GM18520 (cell line): ENCODE measurements at regions not wholly inside any gene's neighbourhood (a gene's known extent, or its start where the extent isn't known, plus 50 kb on each side); places are given as distances from the start of the nearest gene placed in this dataset.
"Not testable (repeated sequence)": the region's sequence is repeated elsewhere in the genome, so short reads cannot be mapped to it uniquely, and the experiment has no call there.

Experiments used
- ATAC-seq: cut with Tn5 transposase; IDR thresholded peaks from one replicate; pipeline ENCODE4 v1.9.1; 2021; ENCODE audit not compliant: unreplicated experiment

DNA sequence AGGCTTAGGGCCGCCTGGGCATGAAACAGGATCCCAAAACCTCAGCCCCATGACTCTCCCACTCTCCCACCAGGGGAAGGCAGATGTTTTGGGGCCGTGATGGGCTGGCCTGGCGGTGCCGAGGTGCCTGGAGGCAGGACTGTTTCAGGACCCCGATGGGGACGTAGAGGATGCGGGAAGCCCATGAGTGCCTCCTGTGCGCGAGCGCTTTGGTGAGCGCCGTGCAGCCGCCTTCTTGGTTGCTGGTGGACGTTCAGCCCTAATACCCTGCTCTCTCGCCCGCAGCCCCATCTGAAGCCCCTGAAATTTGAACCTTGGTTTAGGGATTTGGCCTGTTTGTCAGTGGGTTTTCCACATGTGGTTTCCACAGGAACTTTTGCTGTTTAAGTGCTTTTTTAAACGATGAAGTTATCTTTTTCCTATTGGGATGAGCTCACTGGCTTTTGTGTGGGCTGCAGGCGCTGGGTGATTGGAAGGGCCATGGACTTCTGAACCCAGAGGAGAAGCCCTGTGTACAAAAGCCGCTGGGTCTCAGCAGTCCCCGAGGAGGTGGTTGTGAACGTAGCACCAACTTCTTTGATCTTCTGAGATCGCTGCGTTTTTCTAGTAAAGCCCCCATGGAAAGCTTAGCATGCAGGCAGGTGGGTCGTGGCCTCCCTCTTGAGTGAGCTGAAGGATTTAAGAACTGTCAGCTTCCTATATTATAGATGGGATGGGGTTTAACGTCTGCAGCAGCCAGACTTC is 145.7 kb downstream of the NPIPB11 start:
- not testable (repeated sequence) for ATAC-seq

DNA sequence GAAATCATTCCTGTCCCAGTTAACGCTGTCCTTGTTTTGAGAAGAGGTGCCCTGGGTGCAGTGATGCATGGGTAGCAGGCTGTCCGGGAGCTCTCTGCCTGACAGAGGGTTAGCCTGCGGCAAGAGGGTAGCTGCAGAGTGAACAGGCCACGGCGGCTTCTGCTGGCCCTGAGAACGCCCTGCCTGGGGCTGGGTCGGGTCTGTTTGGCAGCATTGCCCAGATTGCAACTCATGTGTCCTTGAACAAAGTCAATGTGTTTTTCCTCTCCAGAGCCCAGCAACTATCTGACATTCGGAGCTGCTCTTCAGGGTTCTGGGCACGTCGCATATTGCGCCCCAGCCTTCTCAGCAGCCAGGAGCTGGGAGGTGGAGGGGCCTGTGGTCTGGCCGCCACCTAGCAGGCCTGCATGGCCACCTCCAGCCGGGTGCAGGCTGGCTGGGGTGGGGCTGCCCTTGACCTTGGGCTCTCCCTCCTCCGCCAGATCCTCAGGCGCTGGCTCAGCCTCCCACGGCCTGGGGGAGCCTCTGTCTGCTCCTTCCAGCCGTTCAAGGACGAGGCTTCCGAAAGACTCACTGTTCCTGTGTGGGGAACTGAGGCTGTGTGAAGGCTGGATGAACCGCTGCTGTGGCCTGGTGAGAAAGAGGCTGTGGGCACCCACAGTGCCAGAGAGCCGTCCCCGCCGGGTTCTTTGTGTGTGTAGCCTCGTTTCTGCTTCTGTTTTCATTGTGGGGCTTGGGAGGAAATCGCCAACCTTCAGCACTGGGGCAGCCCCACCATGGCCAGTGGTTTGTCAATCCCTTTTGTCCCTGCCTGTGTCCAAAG is 146.7 kb downstream of the NPIPB11 start:
- not testable (repeated sequence) for ATAC-seq

DNA sequence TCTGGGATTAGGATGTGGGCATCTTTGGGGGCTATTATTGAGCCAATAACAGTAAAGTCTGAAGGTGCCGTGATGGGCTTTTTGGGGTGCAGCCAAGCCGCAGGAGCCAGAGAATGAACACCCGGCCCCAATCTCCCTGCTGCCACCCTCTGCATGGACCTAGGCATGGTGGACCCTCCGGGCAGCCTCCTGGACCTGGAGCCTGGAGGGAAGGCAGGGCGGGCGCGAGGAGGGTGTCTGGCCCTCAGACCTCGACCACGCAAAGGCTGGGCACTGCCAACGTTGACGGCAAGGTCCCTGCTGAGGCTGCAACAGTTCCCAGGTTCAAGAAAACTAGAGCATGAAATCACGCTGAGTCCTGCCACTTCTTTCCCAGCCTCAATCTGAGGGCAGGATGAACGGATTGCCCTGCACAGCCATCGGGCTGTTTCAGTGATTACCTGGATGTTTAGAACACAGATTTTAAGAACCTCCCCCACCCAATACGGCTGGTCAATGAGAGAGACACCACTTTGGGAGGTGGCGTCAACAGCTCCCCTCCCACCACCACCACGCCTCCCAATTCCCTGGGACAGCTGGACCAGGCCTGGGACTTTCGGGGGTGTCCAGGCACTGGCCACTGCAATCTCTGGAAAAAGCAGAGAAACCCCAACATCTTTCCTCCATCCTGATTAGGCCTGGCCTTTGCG is 147.4 kb downstream of the NPIPB11 start:
- not testable (repeated sequence) for ATAC-seq

DNA sequence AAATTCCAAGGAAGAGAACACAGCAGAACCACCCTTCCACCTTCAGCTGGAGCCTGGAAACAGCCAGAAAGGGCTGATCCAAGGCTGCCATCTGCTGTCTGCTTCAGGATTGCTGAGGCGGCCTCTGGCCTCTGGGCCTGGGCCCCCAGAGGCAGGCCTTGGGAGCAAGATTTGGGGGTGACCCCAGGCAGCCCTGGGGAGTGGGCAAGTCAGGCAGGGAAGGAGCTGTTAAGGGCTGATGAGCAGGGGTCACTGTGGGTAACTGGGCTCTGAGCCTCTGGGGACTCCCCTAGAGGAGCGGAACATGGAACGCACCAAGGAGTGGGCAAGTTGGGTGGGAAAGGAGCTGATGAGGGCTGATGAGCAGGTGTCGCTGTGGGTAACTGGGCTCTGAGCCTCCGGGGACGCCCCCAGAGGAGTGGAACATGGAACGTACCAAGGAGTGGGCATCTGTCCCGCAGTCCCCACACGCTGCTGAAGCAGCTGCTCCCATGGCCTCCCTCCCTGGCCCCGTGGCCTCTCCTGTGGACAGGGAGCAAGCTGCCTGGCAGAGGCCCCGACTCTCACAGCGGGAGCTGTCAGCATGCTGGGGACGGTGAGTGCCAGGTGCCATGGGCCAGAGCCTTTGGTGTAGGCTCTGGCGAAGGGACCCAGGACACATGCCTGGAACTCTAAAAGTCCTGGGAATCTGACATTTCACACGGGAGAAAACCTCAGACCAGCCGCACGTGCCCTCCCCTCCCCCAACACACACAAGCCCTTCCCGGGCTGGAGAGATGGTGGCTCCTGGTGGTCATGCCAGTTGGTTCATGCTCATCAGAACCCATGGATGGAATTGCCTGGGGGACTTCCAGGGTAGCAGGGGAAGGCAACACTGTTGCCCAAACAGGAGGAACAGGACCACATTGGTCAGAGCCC is 148.8 kb downstream of the NPIPB11 start:
- ATAC-seq: not testable (repeated sequence)

DNA sequence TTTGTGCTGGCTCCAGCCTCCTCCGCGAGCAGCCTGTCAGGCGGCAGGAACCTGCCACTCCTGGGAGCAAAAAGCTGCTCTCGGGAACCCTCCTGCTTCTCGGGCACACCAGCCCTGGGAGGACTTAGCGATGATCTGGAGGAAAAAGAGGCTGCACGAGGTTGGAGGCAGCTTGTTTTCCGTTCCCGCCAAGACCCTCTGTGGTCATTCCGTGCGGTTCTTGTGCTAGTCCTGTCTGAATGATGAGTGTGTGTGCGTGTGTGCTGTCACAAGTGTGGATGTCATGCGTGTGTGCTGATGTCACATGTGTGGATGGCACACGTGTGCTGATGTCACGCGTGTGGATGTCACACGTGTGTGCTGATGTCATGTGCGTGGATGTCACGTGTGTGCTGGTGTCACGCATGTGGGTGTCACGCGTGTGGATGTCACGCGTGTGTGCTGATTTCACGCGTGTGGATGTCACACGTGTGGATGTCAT is 150.0 kb downstream of the NPIPB11 start:
- no peak for ATAC-seq

DNA sequence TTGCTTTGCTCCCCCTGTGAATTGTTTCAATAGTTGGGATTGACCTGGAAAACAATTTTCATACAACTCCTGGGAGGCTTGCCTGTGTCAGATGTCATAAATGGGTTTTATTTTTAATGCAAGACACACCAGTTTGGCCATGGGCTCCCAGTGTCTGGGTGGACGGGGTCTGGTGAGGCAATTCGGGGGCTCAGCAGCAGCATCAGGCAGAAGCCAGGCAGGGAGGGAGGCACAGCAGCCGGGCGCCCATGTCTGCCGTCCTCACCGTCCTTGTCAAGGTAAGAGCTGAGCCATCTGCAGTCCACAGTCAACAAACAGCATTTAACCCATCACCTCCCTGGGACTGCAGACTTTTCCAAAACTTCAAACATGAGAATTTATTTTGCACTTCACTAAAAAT is 150.6 kb downstream of the NPIPB11 start:
- not testable (repeated sequence) for ATAC-seq

DNA sequence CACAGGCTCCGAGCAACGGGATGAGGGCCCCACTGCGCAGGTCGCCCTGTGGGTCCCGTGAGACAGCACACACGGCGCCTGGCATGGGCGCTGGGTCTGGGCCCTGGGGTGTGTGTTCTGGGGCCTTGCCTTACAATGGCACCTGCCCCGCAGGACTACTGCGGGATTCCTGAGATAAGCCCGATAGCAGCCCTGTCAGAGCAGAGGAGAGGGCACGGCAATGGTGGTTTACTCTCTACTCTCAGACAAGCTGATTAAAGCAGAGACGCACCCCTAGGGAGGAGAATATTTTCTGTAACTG is 151.1 kb downstream of the NPIPB11 start:
- ATAC-seq: not testable (repeated sequence)

DNA sequence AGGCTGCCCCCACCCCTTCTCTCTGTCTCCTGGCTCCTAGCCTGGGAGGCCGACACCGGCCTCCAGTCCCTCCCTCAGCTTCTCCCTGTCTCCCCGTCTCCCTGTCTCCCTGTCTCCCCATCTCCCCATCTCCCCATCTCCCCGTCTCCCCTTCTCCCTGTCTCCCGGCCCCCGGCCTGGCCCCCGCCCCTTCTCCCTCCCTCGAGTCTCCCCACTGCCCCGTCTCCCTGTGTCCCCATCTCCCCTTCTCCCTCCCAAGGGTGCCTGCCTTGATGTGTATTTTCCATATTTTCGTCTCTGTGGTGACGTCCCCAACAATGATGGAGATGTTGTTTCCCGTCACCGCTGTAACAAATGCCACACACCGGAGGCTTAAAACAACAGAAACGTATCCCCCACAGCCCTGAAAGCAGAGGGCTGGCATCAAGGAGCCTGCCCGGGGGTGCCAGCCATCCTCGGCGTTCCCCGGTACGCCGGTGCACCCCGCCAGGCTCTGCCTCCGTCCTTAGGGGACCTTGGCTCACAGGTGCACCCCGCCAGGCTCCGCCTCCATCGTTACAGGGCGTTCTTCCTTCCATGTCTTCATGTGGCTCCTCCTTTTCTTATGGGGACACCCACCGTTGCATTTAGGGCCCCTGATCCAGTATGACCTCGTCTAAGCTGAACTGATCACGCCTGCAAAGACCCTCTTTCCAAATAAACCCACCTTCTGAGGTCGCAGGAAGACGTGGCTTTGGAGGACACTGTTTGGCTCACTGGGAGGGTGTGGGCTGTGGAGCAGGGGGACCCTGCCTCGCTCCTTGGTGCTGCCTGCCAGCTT is 151.6 kb downstream of the NPIPB11 start:
- no peak for ATAC-seq

DNA sequence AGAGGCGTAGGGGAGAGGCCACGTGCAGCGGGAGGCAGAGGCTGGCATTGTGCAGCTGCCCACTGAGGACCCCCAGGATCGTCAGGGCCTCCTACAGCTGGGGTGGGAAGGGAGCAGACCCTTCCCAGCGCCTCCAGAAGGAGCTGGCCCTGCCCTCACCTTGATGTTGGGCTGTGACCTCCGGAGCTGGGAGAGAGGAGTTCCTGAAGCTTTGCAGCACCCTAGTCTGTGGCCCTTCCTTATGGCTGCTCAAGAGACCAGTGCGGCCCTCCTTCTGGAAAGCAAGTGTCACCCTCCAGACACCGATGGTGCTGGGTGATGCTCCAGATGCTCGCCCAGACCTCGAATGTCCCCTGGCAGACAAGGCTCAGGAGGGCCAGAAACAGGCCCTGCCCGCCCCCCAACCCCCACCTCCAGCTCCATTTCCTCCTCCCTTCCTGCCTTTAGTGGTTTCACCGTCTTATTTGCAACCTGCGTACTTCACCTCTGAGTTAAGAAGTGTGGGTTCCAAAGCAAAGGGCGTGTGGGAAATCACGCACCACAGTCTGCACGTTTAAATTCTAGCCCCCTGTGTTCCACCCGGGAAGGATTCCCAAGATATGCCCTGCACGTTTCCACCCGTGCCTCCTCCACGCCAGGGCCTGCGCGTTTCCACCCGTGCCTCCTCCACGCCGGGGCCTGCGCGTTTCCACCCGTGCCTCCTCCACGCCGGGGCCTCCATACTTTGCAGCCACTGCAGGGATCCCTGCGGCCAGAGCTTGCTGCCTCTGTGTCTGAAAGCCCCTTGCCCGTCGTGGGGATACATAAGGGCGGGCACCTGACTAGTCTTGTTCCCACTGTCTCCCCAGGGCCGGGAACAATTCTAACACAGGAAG is 152.6 kb downstream of the NPIPB11 start:
- ATAC-seq: not testable (repeated sequence)

DNA sequence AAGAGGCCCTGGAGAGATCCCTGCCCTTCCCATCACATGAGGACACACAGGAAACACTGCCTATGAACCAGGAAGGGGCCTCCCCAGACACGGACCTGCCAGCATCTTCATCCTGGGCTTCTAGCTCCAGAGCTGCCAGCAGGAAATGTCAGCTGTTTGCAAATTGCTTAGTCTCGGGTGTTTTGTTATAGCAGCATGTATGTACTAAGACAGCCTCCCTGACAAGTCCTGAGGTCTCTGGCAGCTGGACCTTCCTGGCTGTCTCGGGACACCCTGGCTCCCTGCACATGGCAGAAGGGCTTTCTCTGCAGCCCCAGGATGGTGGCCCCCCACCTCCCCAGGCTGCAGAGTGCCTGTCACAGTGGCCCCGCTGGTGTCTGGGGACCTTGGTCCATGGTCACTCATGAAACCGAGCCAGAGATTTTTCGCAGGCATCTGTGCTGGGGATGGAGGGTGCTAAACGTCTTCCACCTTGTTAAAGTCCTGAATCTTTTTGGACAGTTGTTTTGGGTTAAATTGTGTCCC is 153.4 kb downstream of the NPIPB11 start:
- ATAC-seq: not testable (repeated sequence)

DNA sequence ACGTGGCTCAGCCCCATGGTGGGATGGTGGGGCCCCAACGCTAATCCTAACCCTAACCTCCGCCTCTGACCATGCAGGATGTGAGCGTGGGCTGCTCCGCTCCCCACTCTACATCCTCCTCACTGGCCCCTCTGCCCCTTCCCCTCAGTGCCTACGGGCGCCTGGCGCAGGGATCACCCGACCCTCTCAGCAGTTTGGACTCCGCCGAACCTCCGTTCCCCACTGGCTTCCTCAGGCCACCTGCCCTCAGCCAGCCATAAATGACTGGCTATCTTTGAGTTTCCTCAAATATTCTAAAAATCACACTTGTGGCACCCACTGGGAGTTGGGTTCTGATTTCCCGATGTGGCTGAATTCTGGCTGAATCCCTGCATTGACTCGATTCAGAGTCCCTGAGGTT is 154.2 kb downstream of the NPIPB11 start:
- not testable (repeated sequence) for ATAC-seq

DNA sequence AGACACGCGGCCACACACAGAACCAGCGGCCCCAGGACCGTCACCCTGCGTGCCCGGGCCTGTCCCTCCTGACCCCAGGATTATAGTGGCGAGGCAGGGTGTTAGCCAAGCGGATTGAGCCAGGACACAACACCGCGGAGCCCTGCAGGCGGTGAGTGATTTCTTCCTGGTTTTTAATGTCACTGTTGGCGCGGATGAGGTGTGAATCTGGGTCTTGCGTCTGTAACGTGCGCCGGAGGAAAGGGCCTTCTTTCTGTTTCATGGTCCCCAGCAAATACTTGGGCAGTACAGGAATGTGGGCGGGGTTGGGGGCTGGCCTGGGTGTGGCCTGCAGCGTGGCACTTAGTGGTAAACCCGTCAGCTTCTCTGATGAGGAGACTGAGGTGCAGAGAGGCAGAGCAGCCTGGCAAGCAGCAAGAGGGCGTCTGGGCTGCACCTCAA is 154.9 kb downstream of the NPIPB11 start:
- ATAC-seq: not testable (repeated sequence)

DNA sequence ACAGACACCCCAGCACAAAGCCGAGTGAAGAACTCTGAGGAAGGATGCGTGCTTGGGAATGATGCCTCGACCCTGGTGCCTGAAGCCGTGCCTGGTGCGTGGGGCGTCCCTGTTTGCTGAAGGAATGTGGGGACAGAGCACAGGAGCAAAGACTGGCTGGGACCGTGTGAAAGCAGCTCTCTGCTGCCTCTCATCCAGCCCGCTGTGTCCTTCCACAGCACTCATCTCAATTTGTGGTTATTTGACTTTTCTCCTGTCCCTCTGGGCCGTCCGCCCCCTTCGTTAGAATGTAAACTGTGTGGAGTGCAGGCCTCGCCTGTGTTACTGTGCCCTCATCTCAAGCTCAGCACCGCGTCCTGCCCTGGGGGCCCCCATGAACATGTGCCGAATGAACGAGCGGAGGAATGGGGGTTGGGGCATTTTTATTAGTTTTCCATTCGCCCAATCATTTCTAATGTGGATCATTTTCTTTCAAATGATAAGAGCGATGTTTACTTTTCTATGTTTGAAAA is 155.5 kb downstream of the NPIPB11 start:
- not testable (repeated sequence) for ATAC-seq

DNA sequence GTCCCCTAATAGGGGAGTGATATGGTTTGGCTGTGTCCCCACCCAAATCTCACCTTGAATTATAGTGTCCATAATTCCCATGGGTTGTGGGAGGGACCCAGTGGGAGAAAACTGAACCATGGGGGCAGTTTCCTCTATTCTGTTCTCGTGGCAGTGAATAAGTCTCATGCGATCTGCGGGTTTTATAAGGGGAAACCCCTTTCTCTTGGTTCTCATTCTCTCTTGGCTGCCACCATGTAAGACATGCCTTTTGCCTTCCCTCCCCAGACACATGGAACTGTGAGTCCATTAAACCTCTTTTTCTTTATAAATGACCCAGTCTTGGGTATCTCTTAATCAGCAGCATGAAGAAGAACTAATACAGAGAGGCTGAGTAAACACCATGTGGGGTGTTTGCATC is 156.0 kb downstream of the NPIPB11 start:
- not testable (repeated sequence) for ATAC-seq

DNA sequence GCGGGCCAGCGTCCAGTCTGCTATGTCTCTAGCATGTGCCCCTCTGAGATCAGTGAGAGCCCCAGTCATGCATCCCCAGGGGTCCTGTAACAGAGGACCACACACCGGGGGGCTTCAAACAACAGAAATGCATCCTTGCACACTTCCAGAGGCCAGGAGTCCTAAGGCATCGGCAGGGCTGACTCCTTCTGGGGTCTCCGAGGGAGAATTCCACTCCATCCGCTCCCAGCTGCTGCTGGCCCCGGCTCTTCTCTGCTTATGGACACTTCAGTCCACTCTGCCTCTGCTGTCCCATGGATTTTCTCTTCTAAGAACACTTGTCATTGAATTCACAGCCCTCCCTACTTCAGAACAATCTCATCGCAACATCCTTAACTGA is 157.6 kb downstream of the NPIPB11 start:
- not testable (repeated sequence) for ATAC-seq

DNA sequence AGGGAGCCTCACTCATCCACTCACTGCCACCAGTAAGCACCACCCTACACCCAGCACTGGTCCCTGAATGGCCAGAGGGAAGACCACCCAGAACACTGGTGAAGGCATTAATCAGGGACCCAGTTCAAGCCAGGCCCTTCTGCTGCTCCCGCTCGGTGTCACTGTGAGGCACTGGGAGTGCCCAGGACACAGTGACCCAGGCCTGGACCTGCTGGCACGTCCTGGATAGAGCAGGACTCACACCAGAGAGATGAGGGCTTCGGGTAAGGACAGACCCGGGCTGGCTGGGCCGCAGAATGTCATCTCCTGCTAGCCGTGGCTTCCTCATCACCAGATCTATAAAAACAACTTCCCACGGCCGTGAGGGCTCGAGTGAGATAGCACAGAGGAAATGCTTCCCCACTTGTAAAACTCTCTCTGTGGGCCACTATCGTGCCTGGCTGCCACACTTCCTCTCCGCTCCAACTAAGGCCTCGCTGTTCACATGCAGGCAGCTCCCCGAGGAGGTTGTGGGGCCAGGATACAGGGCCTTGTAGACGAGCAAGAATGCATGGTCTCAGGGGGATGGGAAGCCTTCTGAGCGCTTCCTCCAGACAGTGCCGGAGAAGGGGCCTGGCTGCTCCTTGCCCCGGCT is 158.1 kb downstream of the NPIPB11 start:
- ATAC-seq: not testable (repeated sequence)

DNA sequence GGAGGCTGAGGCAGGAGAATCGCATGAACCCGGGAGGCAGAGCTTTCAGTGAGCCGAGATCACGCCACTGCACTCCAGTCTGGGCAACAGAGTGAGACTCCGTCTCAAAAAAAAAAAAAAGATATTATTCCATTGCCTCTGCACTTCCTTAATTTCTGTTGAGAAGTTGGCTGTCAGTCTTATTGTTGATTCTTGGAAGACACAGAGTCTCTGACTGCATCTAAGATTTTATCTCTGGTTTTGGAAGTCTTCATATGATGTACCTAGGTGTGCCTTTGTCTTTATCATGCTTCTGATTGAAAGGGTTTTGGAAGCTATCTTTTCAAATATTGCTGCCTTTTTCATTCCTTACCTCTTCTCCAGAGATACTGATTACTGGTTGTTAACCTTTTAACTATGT is 160.4 kb downstream of the NPIPB11 start:
- not testable (repeated sequence) for ATAC-seq

DNA sequence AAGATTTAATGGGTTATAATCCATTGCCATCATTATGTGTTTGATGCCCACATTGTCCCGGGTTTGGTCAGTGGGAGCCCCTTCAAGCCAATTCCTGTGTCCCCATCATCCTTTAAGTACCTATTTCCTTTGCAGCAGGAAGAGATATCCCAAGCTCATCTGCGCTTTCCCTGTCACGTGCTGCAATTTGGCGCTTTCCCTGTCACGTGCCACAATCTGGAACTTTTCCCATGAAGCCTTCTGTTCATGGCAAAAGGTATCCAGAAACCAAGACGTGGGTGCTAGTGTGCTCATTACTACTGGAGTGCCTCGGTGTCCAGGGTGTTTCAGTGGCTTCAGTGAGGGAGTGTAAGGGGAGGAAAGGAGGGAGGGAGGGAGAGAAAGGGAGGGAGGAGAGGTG is 168.5 kb downstream of the NPIPB11 start:
- no peak for ATAC-seq
